ENCODE measurements at regions not wholly inside any gene's neighbourhood (a gene's known extent, or its start where the extent isn't known, plus 50 kb on each side); places are given as distances from the start of the nearest gene placed in this dataset.

DNA sequence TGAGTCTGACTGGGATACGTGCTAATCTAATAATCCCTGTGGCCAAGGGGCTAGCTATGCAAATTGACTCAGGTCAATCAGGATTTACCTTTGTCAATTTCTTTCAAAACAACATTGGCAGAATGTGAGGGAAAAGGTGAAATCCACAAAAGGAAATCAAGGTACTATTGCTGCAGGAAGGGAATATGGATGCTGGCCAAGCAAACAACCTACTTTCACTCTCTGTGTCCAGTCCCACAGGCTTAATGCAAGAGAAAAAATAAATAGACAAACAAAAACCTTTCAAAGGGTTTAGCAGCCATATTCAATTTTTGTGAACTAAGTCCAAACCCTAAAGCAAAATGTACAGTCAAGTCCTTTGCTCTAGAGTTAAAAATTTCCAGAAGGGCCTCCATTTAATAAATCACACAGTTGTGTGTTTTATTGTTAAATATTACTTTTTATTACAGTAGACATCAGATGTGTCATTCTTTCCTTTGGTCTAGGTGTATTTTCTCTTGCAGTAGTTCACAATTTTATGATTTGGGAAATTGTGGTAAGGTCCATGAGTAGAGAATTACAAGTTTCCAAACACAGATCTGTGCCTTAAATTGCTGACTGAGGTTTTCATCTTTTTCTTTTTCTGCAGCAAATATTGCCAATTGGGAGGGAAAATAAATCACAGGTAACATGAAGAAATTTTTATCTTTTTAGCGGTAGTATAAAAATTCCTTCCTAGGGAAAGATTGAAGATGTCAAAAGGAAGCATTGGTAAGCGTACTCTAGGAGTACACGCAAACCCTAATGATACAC lies 309.1 kb downstream of the DMAC1 start:
- H2BK5ac ChIP-seq (ENCODE audit: low read depth, low read length): no peak overlapping the region
- H3K4me3 ChIP-seq (ENCODE audit: extremely low read depth in 1 of 4, insufficient read depth in 2 of 4, low read depth in 3 of 4, low read length in 4 of 4): no peak overlapping the region
- no peak overlapping the region for H3K9ac ChIP-seq (replicated peaks in 1 of 4; ENCODE audit: extremely low read depth in 1 of 4, low read depth in 3 of 4, low read length in 3 of 4)
- no peak overlapping the region for H2BK20ac ChIP-seq (ENCODE audit: low read length)
- H3K79me2 ChIP-seq (ENCODE audit: control insufficient read depth in 1 of 2, insufficient read depth in 2 of 2, low read length in 2 of 2): no peaks in the 10 kb centered on the region
- no peak overlapping the region for H3K18ac ChIP-seq (ENCODE audit: extremely low read depth, low read length)
- CTCF ChIA-PET (ENCODE audit: partially characterized antibody): interaction anchor here (0.5 to 1.8 kb wide), 2 partner anchors 52 to 69 kb away, joined by 3 to 4 read pairs; no protein-coding TSS in a partner anchor
- TF ChIP-seq HDAC2 (IDR thresholded peaks at IDR 0.05; ENCODE audit: borderline replicate concordance in 1 of 2, low read depth in 2 of 2, low read length in 2 of 2) (no peak), GTF2F1 (IDR thresholded peaks at IDR 0.05; ENCODE audit: borderline replicate concordance, low read depth, low read length) (no peak), CTBP2 (IDR thresholded peaks at IDR 0.05; ENCODE audit: borderline replicate concordance, insufficient read depth, insufficient read length, low read length) (no peak), PHF8 (conservative IDR thresholded peaks at IDR 0.05; ENCODE audit: low read depth, low read length) (no peak)
- H4K5ac ChIP-seq (ENCODE audit: insufficient read length, low read depth, low read length): no peak overlapping the region
- H3K4me1 ChIP-seq (replicated peaks in 1 of 4; ENCODE audit: control insufficient read depth in 3 of 4, insufficient read depth in 4 of 4, low read length in 3 of 4): no peaks in the 10 kb centered on the region
- no peak overlapping the region for H2BK12ac ChIP-seq (ENCODE audit: low read depth, low read length)
- no peak overlapping the region for H3K27ac ChIP-seq (ENCODE audit: low read depth, low read length)
- 90% methylated on average over 4 of the region's 4 CpGs; no CpG with 5 or more reads in 1 of the 2 experiments for WGBS, 2 experiments (ENCODE audit: extremely low coverage in 1 of 2, insufficient coverage in 1 of 2, insufficient read length in 1 of 2, insufficient replicate concordance in 2 of 2, low coverage in 1 of 2, low lambda C conversion rate in 2 of 2, missing lambda C conversion rate in 1 of 2)
- H4K8ac ChIP-seq (ENCODE audit: extremely low read depth, insufficient read depth, low read length): no peak overlapping the region
- no peak for DNase-seq (ENCODE audit: low read depth in 1 of 2, low spot score in 2 of 2)
- H3K9me3 ChIP-seq (ENCODE audit: insufficient read depth in 2 of 2, low read depth in 1 of 2, low read length in 1 of 2): no peaks in the 10 kb centered on the region
- no peak for FAIRE-seq
- no peak overlapping the region for H3K4me2 ChIP-seq (ENCODE audit: insufficient read depth in 1 of 2, low read depth in 2 of 2, low read length in 2 of 2)
- no peak overlapping the region for H2AFZ ChIP-seq (ENCODE audit: low read length)
- no peak overlapping the region for H2BK120ac ChIP-seq (replicated peaks; ENCODE audit: low read depth, low read length)
- no peaks in the 10 kb centered on the region for H3K79me1 ChIP-seq (ENCODE audit: low read depth, low read length)
- no peak overlapping the region for H3K56ac ChIP-seq (replicated peaks; ENCODE audit: insufficient read length, low read depth, low read length)
- no peaks in the 10 kb centered on the region for H3K23me2 ChIP-seq (ENCODE audit: low read depth, low read length)
- no peak overlapping the region for H3K23ac ChIP-seq (ENCODE audit: insufficient read length)
- no peak overlapping the region for H3K4ac ChIP-seq (replicated peaks; ENCODE audit: insufficient read length, low read depth, low read length)
- H4K20me1 ChIP-seq (replicated peaks in 1 of 2; ENCODE audit: control insufficient read depth in 1 of 2, insufficient read depth in 2 of 2, low read length in 2 of 2): no peaks in the 10 kb centered on the region
- H3K14ac ChIP-seq (ENCODE audit: insufficient read length): no peak overlapping the region
- POLR2A ChIA-PET (ENCODE audit: partially characterized antibody): no interaction called here
- no peak overlapping the region for H2BK15ac ChIP-seq (ENCODE audit: low read length)
- H3K36me3 ChIP-seq (ENCODE audit: control insufficient read depth in 2 of 4, insufficient read depth in 4 of 4, low read length in 3 of 4): no peaks in the 10 kb centered on the region
- no peak overlapping the region for H4K91ac ChIP-seq (replicated peaks; ENCODE audit: insufficient read length, low read length)
- no peaks in the 10 kb centered on the region for H3K27me3 ChIP-seq (replicated peaks in 1 of 4; ENCODE audit: control insufficient read depth in 3 of 4, extremely low read depth in 1 of 4, insufficient read depth in 3 of 4, low read length in 3 of 4)
- H2AK5ac ChIP-seq (ENCODE audit: low read depth, low read length): no peak overlapping the region

All from H1 (cell line).